ENCODE measurements at regions not wholly inside any gene's neighbourhood (a gene's known extent, or its start where the extent isn't known, plus 50 kb on each side); places are given as distances from the start of the nearest gene placed in this dataset.

DNA sequence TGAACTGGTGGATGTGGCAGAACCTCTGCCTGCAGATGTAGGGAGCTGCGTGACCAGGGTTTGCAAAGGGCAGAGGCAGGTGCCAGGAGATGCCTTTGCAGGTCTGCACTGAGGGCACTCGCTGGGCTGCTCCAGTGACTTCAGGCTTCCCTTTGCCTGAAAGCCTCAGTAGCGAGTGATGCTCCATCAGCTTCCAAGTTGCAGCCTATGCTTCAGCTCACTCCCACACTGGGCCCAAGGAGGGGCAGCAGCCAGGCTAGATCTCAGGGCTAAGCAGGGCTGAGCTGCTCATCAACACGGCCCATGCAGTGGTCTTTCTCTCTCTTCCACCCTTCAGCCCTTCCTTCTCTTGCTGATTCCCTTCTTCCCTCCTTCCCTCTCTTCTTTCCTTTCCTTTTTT is 78.3 kb upstream of the RGMA start:
- no peaks in the 10 kb centered on the region for H3K27me3 ChIP-seq (ENCODE audit: control insufficient read depth, insufficient read depth, low read length)
- no peaks in the 10 kb centered on the region for H3K4me1 ChIP-seq (ENCODE audit: control insufficient read depth in 2 of 3, insufficient read depth in 2 of 3, low read depth in 1 of 3, low read length in 3 of 3)
- no peak overlapping the region for H3K4me3 ChIP-seq (ENCODE audit: low read length in 3 of 3)
- no peaks in the 10 kb centered on the region for H3K9me3 ChIP-seq (ENCODE audit: control insufficient read depth in 2 of 3, insufficient read depth in 1 of 3, low read length in 3 of 3)
- no peak for FAIRE-seq
- TF ChIP-seq, protein P1, sequence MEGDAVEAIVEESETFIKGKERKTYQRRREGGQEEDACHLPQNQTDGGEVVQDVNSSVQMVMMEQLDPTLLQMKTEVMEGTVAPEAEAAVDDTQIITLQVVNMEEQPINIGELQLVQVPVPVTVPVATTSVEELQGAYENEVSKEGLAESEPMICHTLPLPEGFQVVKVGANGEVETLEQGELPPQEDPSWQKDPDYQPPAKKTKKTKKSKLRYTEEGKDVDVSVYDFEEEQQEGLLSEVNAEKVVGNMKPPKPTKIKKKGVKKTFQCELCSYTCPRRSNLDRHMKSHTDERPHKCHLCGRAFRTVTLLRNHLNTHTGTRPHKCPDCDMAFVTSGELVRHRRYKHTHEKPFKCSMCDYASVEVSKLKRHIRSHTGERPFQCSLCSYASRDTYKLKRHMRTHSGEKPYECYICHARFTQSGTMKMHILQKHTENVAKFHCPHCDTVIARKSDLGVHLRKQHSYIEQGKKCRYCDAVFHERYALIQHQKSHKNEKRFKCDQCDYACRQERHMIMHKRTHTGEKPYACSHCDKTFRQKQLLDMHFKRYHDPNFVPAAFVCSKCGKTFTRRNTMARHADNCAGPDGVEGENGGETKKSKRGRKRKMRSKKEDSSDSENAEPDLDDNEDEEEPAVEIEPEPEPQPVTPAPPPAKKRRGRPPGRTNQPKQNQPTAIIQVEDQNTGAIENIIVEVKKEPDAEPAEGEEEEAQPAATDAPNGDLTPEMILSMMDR (IDR thresholded peaks at IDR 0.05; ENCODE audit: borderline replicate concordance, extremely low read depth, insufficient read depth) = no peak
- DNase-seq = no peak
- H3K36me3 ChIP-seq (ENCODE audit: control insufficient read depth in 2 of 3, insufficient read depth in 3 of 3, low read length in 3 of 3) = no peaks in the 10 kb centered on the region
- H3K27ac ChIP-seq (ENCODE audit: low read depth in 2 of 2, low read length in 2 of 2) = no peak overlapping the region
- intact Hi-C loops (cut with DNase I) = no loop called here
- no peak overlapping the region for H3K9ac ChIP-seq (ENCODE audit: low read length in 3 of 3)

- Histone ChIP-seq H3K36me3 (ENCODE audit: control insufficient read depth in 2 of 3, insufficient read depth in 3 of 3, low read length in 3 of 3) (no peaks in the 10 kb centered on the region), H3K9ac (ENCODE audit: low read length in 3 of 3) (no peak overlapping the region), H3K4me1 (ENCODE audit: control insufficient read depth in 2 of 3, insufficient read depth in 2 of 3, low read depth in 1 of 3, low read length in 3 of 3) (no peaks in the 10 kb centered on the region), H3K4me3 (ENCODE audit: low read length in 3 of 3) (no peak overlapping the region), H3K27ac (ENCODE audit: low read depth in 2 of 2, low read length in 2 of 2) (no peak overlapping the region), H3K27me3 (ENCODE audit: control insufficient read depth, insufficient read depth, low read length) (no peaks in the 10 kb centered on the region), H3K9me3 (ENCODE audit: control insufficient read depth in 2 of 3, insufficient read depth in 1 of 3, low read length in 3 of 3) (no peaks in the 10 kb centered on the region)
- intact Hi-C loops (cut with DNase I) = no loop called here
- TF ChIP-seq, protein P1 (IDR thresholded peaks at IDR 0.05; ENCODE audit: borderline replicate concordance, extremely low read depth, insufficient read depth) = no peak
- DNase-seq (no peak), FAIRE-seq (no peak)
Measured at GRCh38 chr15:93166675-93167074, 77.7 kb upstream of the RGMA start.

DNA sequence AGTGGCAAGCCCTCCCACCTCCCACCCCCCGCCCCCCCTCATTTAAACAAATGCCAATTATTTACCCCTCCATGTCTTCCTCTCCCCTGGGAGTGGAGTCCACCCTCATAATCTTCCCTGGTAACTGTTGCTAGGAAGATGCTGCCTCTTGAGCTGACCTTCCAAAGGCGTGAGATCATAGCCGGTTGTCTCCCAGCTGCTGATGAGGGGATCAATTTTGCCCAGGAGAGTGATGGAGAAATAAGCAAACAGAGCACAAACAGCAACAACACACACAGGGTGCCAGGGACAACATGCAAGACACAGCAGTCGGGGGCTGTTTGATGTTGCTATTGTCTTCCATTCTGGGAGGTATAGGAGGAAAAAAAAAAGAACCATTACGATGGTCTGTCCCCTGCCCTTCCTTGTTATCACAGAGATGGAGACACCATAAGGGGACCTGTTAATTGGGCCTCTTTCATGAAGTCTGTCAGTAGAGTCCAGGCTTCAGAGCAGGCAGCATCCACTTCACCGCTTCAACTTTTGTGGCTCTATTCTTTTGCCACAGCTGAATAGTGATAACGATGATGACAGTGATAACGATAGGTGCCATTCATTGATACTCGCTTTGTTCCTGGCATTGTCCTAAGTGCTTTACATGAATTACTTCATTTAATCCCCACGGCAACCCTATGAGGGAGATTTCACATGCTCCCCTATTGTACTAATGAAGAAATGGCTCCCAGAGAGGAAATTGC is 76.9 kb upstream of the RGMA start:
- FAIRE-seq = no peak
- Histone ChIP-seq H3K9ac (ENCODE audit: low read length in 3 of 3) (no peak overlapping the region), H3K27me3 (ENCODE audit: control insufficient read depth, insufficient read depth, low read length) (no peaks in the 10 kb centered on the region), H3K27ac (ENCODE audit: low read depth in 2 of 2, low read length in 2 of 2) (no peak overlapping the region), H3K4me3 (ENCODE audit: low read length in 3 of 3) (no peak overlapping the region), H3K36me3 (ENCODE audit: control insufficient read depth in 2 of 3, insufficient read depth in 3 of 3, low read length in 3 of 3) (no peaks in the 10 kb centered on the region), H3K9me3 (ENCODE audit: control insufficient read depth in 2 of 3, insufficient read depth in 1 of 3, low read length in 3 of 3) (no peaks in the 10 kb centered on the region), H3K4me1 (ENCODE audit: control insufficient read depth in 2 of 3, insufficient read depth in 2 of 3, low read depth in 1 of 3, low read length in 3 of 3) (no peaks in the 10 kb centered on the region)
- TF ChIP-seq, protein P1 (IDR thresholded peaks at IDR 0.05; ENCODE audit: borderline replicate concordance, extremely low read depth, insufficient read depth) = no peak
- no peak for DNase-seq
- intact Hi-C loops (cut with DNase I) = no loop called here

GRCh38 chr15:93164409-93164808 is 75.4 kb upstream of the RGMA start:
- no peaks in the 10 kb centered on the region for H3K9me3 ChIP-seq (ENCODE audit: control insufficient read depth in 2 of 3, insufficient read depth in 1 of 3, low read length in 3 of 3)
- TF ChIP-seq, protein P1 (IDR thresholded peaks at IDR 0.05; ENCODE audit: borderline replicate concordance, extremely low read depth, insufficient read depth) = no peak
- intact Hi-C loops (cut with DNase I) = no loop called here
- no peaks in the 10 kb centered on the region for H3K36me3 ChIP-seq (ENCODE audit: control insufficient read depth in 2 of 3, insufficient read depth in 3 of 3, low read length in 3 of 3)
- no peaks in the 10 kb centered on the region for H3K4me1 ChIP-seq (ENCODE audit: control insufficient read depth in 2 of 3, insufficient read depth in 2 of 3, low read depth in 1 of 3, low read length in 3 of 3)
- DNase-seq = no peak
- FAIRE-seq = no peak
- no peak overlapping the region for H3K4me3 ChIP-seq (ENCODE audit: low read length in 3 of 3)
- no peaks in the 10 kb centered on the region for H3K27me3 ChIP-seq (ENCODE audit: control insufficient read depth, insufficient read depth, low read length)
- H3K9ac ChIP-seq (ENCODE audit: low read length in 3 of 3) = no peak overlapping the region
- H3K27ac ChIP-seq (ENCODE audit: low read depth in 2 of 2, low read length in 2 of 2) = no peak overlapping the region

Data from kidney (tissue), 13 donors.